ENCODE measurements at regions not wholly inside any gene's neighbourhood (a gene's known extent, or its start where the extent isn't known, plus 50 kb on each side); places are given as distances from the start of the nearest gene placed in this dataset.
"Not testable (repeated sequence)": the region's sequence is repeated elsewhere in the genome, so short reads cannot be mapped to it uniquely, and the experiment has no call there.

GRCh38 chr1:223996376-223996775 is 117.5 kb upstream of the FBXO28 start:
- H3K36me3 ChIP-seq; H3K9me3 ChIP-seq; intact Hi-C loops (cut with DNase I); ATAC-seq; H3K27ac ChIP-seq; H3K4me3 ChIP-seq; DNase-seq; H3K27me3 ChIP-seq: not testable (repeated sequence)
- 85 to 98% (median 93%) methylated on average over 2 of the region's 2 CpGs for WGBS, 4 donors
- H3K4me1 ChIP-seq: peaks cover 0 to 21% (median 7%) of the 10 kb centered on the region in 12 donors

- H3K9me3 ChIP-seq; H3K27me3 ChIP-seq; H3K36me3 ChIP-seq; intact Hi-C loops (cut with DNase I); H3K4me1 ChIP-seq: not testable (repeated sequence)
- TF ChIP-seq CTCF (IDR thresholded peaks at IDR 0.05) (peak in 1 of 12 donors; percentile 8), POLR2A (IDR thresholded peaks at IDR 0.05) (peak; percentile 84 to 85)
- ATAC-seq: peak; percentile 100
- peak; percentile 100 for DNase-seq
- Histone ChIP-seq H3K27ac (peak overlapping the region; percentile 75 to 88 (median 84)), H3K4me3 (peak overlapping the region; percentile 54 to 84 (median 76))
- WGBS, 4 donors: 0 to 1% (median 0%) methylated on average over 16 to 60 of the region's 70 CpGs
Measured at GRCh38 chr1:223992456-223993246, 121.3 kb upstream of the FBXO28 start.

- H3K27me3 ChIP-seq; H3K4me1 ChIP-seq; intact Hi-C loops (cut with DNase I); H3K9me3 ChIP-seq; H3K27ac ChIP-seq; ATAC-seq; H3K36me3 ChIP-seq: not testable (repeated sequence)
- 97 to 100% (median 97%) methylated on average over 10 of the region's 10 CpGs for WGBS, 4 donors
- H3K4me3 ChIP-seq: peak overlapping the region in 1 of 12 donors; percentile 77
- DNase-seq: peak in 3 of 5 donors; percentile 4 to 16 (median 15)
Measured at GRCh38 chr1:223991297-223991857, 122.5 kb upstream of the FBXO28 start.

- H3K4me1 ChIP-seq; ATAC-seq; H3K9me3 ChIP-seq; H3K36me3 ChIP-seq; intact Hi-C loops (cut with DNase I); H3K27ac ChIP-seq; DNase-seq; H3K27me3 ChIP-seq; H3K4me3 ChIP-seq: not testable (repeated sequence)
- 93 to 100% (median 96%) methylated on average over 1 to 4 of the region's 4 CpGs for WGBS, 4 donors
Measured at GRCh38 chr1:223961985-223962384, 116.2 kb upstream of the TP53BP2 start.

GRCh38 chr1:223952801-223953200 is 107.1 kb upstream of the TP53BP2 start:
- WGBS, 4 donors: 55 to 89% (median 75%) methylated on average over 1 to 2 of the region's 2 CpGs
- H3K4me1 ChIP-seq; H3K27me3 ChIP-seq; DNase-seq; H3K9me3 ChIP-seq; ATAC-seq; H3K36me3 ChIP-seq; H3K27ac ChIP-seq; intact Hi-C loops (cut with DNase I); H3K4me3 ChIP-seq: not testable (repeated sequence)

GRCh38 chr1:223951551-223951950 is 105.8 kb upstream of the TP53BP2 start:
- DNase-seq; ATAC-seq; intact Hi-C loops (cut with DNase I): not testable (repeated sequence)

GRCh38 chr1:223949944-223950343 is 104.2 kb upstream of the TP53BP2 start:
- ATAC-seq; H3K4me3 ChIP-seq; H3K4me1 ChIP-seq; H3K36me3 ChIP-seq; H3K27ac ChIP-seq; H3K9me3 ChIP-seq; H3K27me3 ChIP-seq; intact Hi-C loops (cut with DNase I): not testable (repeated sequence)
- 83 to 100% (median 92%) methylated on average over 3 to 10 of the region's 10 CpGs for whole genome bisulfite sequencing, 4 donors
- peak in 1 of 5 donors; percentile 24 for DNase-seq

More at GRCh38 chr1:223951551-223951950, 105.8 kb upstream of the TP53BP2 start:
- not testable (repeated sequence) for H3K4me3 ChIP-seq, H3K9me3 ChIP-seq, H3K27ac ChIP-seq, H3K36me3 ChIP-seq, H3K4me1 ChIP-seq, H3K27me3 ChIP-seq
- 91 to 96% (median 93%) methylated on average over 14 of the region's 14 CpGs for WGBS, 4 donors

- H3K9me3 ChIP-seq; H3K4me3 ChIP-seq; H3K36me3 ChIP-seq; H3K27ac ChIP-seq; intact Hi-C loops (cut with DNase I); H3K4me1 ChIP-seq; ATAC-seq; H3K27me3 ChIP-seq: not testable (repeated sequence)
- peak in 1 of 5 donors; percentile 37 for DNase-seq
- WGBS, 4 donors: 88 to 98% (median 96%) methylated on average over 4 to 11 of the region's 12 CpGs
Measured at GRCh38 chr1:223948041-223948440, 102.3 kb upstream of the TP53BP2 start.

- H3K4me3 ChIP-seq; H3K36me3 ChIP-seq; DNase-seq; ATAC-seq; H3K27me3 ChIP-seq; H3K9me3 ChIP-seq; H3K4me1 ChIP-seq; intact Hi-C loops (cut with DNase I); H3K27ac ChIP-seq: not testable (repeated sequence)
- WGBS, 4 donors: 85 to 98% (median 95%) methylated on average over 2 of the region's 2 CpGs
Measured at GRCh38 chr1:223936592-223936991, 90.8 kb upstream of the TP53BP2 start.

- WGBS, 4 donors: 52 to 100% (median 76%) methylated on average over 1 of the region's 1 CpG
- DNase-seq; intact Hi-C loops (cut with DNase I); H3K36me3 ChIP-seq; ATAC-seq; H3K27me3 ChIP-seq; H3K27ac ChIP-seq; H3K4me1 ChIP-seq; H3K4me3 ChIP-seq; H3K9me3 ChIP-seq: not testable (repeated sequence)
Measured at GRCh38 chr1:223931476-223931875, 85.7 kb upstream of the TP53BP2 start.

Data from heart left ventricle (tissue), 16 donors.